ENCODE measurements at regions not wholly inside any gene's neighbourhood (a gene's known extent, or its start where the extent isn't known, plus 50 kb on each side); places are given as distances from the start of the nearest gene placed in this dataset.
"Not testable (repeated sequence)": the region's sequence is repeated elsewhere in the genome, so short reads cannot be mapped to it uniquely, and the experiment has no call there.

DNA sequence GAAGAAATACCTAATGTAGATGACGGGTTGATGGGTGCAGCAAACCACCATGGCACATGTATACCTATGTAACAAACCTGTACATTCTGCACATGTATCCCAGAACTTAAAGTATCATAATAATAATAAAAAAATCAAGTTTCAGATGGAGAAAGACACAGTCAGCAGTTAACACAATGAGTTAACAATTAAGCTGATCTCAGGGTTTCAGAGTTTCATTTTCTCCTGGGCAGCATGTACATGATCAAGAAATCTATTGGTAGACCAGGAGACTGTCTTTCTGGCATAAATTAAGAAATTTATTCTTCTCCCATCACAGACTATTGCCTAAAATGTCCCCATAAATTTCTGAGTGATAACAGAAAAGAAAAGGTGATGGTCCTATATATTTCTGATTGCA is 155.3 kb downstream of the RAD51AP2 start:
- DNase-seq = no peak

- DNase-seq = no peak
Observed at GRCh38 chr2:17355608-17356329, 162.5 kb downstream of the RAD51AP2 start.

- no peak for DNase-seq
Observed at GRCh38 chr2:17353263-17353662, 165.0 kb downstream of the RAD51AP2 start.

DNA sequence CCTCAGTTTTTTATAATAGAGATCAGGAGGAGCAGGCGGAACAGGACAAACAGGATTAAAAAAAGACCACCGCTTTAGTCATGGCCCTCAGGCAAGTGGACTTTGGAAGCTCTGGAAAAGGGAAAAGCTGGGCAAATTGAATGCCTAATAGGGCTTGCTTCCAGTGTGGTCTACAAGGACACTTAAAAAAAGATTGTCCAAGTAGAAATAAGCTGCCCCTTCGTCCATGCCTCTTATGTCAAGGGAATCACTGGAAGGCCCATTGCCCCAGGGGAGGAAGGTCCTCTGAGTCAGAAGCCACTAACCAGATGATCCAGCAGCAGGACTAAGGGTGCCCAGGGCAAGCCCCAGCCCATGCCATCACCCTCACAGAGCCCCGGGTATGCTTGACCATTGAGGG is 175.5 kb downstream of the RAD51AP2 start:
- DNase-seq = not testable (repeated sequence)

DNA sequence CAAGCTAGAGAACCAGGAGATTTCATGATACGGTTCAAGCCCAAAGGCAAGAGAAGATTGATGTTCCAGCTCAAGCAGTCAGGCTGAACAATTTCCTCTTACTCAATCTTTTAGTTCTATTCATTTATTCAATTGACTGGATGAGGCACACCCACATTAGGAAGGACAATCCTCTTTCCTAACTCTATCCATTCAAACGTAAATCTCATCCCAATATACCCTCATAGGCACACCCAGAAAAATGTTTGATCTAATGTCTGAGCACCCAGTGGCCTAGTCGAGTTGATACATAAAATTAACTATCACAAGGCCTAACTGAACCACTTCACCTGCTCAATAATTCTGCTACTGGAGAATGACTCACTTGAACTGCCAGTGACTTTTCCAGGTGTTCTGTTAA is 180.7 kb downstream of the RAD51AP2 start:
- DNase-seq = no peak

DNA sequence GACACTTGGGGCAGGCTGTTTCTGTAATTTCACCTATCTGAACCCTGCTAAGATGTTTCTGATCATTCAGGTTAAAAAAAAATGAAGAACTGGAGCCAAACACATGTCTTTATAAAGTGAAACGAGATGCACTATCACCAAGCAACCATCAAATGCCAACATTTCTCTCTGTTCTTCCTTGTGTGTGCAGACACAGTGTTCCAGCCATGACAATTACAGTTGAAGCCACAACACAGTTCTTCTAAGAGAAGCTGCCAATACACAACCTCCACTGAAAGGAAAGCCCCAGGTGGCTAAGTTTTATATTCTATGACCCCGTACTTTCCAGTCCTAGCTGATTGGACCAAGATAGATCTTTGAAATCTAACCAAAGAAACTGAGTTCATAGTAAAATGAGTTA is 181.8 kb downstream of the RAD51AP2 start:
- DNase-seq = no peak

- no peak for DNase-seq
Observed at GRCh38 chr2:17334300-17334699, 183.9 kb downstream of the RAD51AP2 start.

- no peak for DNase-seq
Observed at GRCh38 chr2:17331636-17332035, 186.6 kb downstream of the RAD51AP2 start.

- DNase-seq = no peak
Observed at GRCh38 chr2:17328161-17328560, 190.1 kb downstream of the RAD51AP2 start.

- DNase-seq = no peak
Observed at GRCh38 chr2:17327649-17328048, 190.6 kb downstream of the RAD51AP2 start.

- no peak for DNase-seq
Observed at GRCh38 chr2:17326717-17327116, 191.5 kb downstream of the RAD51AP2 start.

GRCh38 chr2:17323697-17324096 is 194.5 kb downstream of the RAD51AP2 start:
- no peak for DNase-seq

DNA sequence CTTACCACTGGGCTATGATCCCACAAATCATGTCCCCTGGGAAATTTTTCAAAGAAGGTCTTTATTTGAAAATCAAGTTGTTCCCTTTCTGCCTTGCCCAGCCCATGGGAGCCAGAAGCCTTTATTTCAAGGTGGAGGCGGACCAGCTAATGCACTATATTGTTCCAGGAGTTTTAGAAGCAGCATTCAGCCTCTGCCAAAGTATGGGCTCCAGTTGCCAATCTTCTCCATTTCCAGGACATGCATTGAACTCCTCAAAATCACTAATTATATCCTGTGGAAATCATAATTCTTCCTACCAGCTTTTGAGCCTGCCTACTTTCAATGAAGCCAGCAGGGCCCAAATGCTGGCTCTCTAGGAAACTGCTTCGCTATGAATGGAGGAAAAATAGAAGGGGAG is 195.8 kb downstream of the RAD51AP2 start:
- DNase-seq = no peak

GRCh38 chr2:17319090-17319489 is 199.2 kb downstream of the RAD51AP2 start:
- no peak for DNase-seq

DNA sequence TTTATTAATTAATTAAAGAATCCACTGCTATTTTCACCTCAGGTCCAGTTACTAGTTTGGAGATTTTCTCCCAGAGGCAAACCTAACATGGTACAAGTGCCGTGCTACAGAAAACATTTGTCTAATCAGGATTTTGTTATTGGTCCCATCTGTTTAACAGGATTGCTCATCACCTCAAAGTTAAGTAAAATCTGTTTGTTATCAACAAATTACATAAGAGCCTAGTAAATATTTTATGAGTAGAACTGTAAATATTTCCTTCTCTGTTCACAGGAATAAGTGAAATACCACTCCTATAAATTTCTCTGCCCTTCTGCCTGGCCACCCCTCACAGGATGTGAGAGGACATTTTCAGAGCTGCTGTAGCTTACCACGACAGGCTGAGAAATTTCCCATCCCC is 200.2 kb downstream of the RAD51AP2 start:
- no peak for DNase-seq

DNA sequence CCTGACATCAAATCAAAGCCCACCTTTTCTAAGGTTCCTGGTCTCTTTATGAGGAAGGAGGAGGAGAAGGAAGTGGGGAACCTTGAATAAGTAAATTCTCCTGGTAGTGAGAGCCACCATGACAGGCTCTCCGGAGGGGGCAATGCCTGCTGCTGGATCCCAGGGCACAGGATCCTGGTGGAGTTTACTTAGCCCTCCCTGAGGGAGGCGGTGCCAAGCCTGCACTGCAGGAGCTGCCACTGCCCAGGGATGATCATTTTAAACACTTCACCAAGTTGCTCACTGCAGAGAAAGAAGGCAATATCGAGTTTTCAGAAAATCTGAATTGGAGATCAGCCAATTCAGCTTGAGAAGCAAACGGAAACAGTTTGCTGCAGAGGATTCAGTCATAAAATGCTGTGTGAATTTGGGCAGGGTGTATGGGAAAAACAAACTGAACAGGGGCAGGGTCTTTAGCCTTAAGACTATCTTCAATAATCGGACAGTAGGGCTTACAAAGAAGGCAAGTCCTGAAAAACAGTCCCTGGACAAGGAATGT is 200.7 kb downstream of the RAD51AP2 start:
- no peak for DNase-seq

GRCh38 chr2:17313261-17313660 is 205.0 kb downstream of the RAD51AP2 start:
- DNase-seq = no peak

DNA sequence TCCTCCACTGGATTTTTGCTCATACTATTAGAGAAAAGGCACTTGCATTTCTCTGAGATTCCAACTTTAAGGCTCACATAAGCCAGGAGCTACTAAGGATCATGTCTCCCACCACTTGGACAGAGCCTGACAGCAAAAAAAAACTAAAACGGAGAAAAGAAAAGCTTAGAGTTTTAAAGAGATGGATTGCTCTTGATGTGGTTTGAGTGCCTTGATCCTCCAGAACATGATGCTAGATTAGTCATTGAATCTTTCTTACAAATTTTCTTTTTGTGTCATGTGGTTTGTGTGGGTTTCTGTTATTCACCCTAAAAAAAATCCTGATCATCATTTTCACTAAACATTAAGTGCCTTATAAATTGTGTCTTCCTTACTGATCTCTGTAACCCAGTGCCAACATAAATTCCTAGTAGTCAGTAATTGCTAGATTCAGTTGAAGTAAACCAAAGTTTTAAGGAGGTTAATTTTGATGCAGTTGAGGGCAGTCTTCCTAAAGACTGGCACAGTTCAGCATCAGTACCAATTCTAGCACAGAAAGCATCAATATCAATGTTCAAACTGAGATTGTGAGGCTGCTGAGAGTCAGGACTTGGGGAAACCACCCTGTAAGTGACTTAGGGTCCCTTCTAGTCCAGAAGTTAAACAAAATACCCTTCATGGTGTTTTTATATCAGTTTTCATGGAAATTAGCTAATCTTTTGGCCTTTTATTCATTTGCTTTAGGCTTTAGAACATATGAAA is 206.3 kb downstream of the RAD51AP2 start:
- DNase-seq = no peak

- no peak for DNase-seq
Observed at GRCh38 chr2:17311106-17311619, 207.1 kb downstream of the RAD51AP2 start.

DNA sequence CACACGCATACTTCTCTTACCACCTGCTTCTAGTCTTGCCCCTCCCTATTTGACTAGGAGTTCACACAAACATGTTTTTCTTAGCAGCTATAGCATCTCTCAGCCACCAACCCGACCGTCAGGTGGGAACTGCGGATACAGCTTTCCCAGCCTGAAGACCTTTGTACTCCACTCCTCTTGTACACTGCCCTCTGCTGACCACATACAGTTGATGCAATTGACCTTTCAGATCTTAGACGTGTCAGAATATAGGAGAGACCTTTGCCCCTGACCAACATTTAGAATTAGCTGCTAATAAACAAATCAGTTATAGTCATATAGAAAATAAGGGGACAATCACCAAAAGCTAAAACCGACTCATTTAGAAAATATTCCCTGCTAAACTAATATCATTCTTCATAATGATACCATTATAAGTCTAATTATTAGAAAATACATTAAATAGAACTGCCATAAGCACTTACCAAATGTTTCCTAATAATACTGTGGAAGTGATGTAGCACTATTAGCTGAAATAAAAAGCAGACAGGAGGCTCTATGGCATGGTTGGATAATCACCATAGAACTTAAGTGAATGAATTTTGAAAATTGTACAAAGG is 208.4 kb downstream of the RAD51AP2 start:
- no peak for DNase-seq

- no peak for DNase-seq
Observed at GRCh38 chr2:17309181-17309580, 209.1 kb downstream of the RAD51AP2 start.

DNA sequence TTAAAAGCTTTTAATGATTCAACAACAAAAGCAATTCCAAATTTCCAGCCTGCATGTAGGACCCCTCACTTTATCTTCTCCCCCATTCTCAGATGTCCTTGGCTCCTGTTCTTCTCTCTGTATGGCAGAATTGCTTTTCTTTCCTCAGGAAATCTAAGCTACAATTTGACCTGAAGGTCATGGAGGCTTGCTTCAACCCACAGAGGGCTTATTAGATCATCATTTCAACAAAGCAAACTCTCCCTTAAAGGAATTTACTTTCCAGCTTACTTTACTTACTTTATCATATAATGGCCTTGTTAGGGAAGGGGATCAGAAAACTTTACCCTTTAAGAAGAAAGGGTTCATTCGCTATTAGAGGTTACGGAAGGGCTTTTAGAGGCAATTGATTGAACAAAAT is 211.5 kb downstream of the RAD51AP2 start:
- DNase-seq = no peak

- DNase-seq = no peak
Observed at GRCh38 chr2:17306219-17306618, 212.0 kb downstream of the RAD51AP2 start.

DNA sequence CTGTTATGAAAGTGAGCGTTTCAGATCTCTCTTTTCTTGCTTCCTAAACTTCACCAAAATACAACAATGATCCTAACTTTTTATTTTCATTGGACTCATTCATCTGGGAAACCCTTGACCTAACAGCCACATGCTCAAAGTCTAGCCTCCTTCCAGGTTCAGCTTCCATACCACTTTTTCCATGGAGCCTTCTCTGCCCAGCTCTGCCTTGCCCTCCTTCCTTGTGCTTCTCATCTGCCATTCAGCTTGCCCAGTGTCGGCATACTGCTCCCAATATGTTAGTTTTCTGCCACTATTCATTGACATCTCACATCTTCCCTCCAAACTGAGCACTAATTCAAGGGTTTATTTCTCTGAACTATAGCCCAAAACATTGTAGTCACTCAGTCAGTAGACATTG is 214.7 kb downstream of the RAD51AP2 start:
- no peak for DNase-seq

Data from CD4-positive, alpha-beta T cell treated with Interleukin-15 for 1 hour (primary cell).